ENCODE measurements at regions not wholly inside any gene's neighbourhood (a gene's known extent, or its start where the extent isn't known, plus 50 kb on each side); places are given as distances from the start of the nearest gene placed in this dataset.

DNA sequence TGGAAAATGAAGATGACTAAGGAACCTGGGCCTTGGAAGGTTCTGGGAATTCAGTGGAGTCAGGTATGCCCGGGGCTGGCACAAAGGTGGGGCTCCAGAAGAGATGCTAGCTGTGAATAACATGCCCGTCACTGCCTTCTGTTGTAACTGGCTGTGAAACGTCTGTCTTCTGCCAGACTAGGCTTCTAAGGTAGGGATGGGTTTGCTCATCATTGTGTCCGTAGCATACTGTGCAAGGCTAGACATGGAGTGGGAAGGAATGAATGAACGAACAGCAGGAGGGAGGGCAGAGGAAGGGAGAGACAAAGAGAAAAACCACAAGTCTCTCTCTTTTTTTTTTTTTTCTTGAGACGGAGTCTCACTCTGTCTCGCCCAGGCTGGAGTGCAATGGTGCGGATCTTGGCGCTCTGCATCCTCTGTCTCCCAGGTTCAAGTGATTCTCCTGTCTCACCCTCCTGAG, 327.4 kb downstream of the MN1 start:
- no peak for TF ChIP-seq POLR2A (IDR thresholded peaks at IDR 0.05)
- TF ChIP-seq, protein P1, sequence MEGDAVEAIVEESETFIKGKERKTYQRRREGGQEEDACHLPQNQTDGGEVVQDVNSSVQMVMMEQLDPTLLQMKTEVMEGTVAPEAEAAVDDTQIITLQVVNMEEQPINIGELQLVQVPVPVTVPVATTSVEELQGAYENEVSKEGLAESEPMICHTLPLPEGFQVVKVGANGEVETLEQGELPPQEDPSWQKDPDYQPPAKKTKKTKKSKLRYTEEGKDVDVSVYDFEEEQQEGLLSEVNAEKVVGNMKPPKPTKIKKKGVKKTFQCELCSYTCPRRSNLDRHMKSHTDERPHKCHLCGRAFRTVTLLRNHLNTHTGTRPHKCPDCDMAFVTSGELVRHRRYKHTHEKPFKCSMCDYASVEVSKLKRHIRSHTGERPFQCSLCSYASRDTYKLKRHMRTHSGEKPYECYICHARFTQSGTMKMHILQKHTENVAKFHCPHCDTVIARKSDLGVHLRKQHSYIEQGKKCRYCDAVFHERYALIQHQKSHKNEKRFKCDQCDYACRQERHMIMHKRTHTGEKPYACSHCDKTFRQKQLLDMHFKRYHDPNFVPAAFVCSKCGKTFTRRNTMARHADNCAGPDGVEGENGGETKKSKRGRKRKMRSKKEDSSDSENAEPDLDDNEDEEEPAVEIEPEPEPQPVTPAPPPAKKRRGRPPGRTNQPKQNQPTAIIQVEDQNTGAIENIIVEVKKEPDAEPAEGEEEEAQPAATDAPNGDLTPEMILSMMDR (IDR thresholded peaks at IDR 0.05): no peak
- no peak for DNase-seq
- Histone ChIP-seq H3K27me3 (no peaks in the 10 kb centered on the region), H3K9me3 (replicated peaks in 1 of 3) (no peaks in the 10 kb centered on the region), H3K4me1 (replicated peaks in 1 of 2) (no peaks in the 10 kb centered on the region), H3K4me3 (no peak overlapping the region), H3K36me3 (replicated peaks in 1 of 2) (no peaks in the 10 kb centered on the region), H3K27ac (no peak overlapping the region)
- 76 to 84% (median 80%) methylated on average over 9 of the region's 9 CpGs for whole genome bisulfite sequencing, 4 donors
- intact Hi-C loops (cut with DNase I): no loop called here

DNA sequence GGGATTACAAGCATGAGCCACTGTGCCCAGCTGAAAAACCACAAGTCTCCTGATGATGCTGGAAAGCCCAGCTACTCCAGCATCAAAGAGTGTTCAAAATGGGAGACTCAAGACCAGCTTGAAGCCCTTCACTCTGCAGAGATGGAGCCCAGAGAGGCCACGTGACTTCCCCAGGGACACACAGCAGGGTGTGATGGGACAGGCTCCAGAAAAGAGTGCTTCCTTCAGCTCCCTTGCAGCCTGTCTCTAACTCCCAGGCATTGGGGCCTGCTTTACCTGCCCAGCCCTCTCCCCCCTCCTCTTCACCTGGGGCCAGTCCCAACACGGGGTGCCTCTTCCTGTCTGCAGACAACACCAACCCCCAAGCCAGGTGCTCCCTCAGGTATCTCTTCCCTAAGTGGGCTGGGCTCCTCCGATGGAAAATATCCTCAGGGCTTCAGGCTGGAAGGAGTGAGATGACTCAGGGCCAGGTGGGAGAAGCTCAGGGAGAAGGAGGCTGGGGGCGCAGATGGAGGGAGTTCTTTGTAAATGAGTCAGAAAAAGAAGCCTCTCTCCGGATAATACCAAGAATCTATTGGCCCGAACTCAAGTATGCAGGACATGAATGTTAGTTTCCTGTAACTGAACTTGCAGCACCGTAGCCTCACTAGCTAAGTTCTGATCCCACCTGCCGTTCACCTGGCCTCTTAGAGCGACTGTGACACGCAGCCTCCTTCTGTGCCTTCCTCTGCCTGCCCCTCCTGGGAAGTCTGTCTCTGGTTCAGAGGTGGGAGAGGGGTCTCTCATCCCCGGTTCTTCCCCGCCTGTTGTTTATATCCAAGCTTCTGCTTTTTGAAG, 326.6 kb downstream of the MN1 start:
- Histone ChIP-seq H3K4me3 (no peak overlapping the region), H3K36me3 (replicated peaks in 1 of 2) (no peaks in the 10 kb centered on the region), H3K27me3 (no peaks in the 10 kb centered on the region), H3K4me1 (replicated peaks in 1 of 2) (no peaks in the 10 kb centered on the region), H3K27ac (no peak overlapping the region), H3K9me3 (replicated peaks in 1 of 3) (no peaks in the 10 kb centered on the region)
- intact Hi-C loops (cut with DNase I): no loop called here
- DNase-seq: peak in 5 of 7 donors; percentile 8 to 35 (median 23)
- TF ChIP-seq POLR2A (IDR thresholded peaks at IDR 0.05): no peak
- TF ChIP-seq, protein P1 (IDR thresholded peaks at IDR 0.05): no peak
- 32 to 37% (median 34%) methylated on average over 12 of the region's 12 CpGs for WGBS, 4 donors

GRCh38 chr22:27475548-27475897, 326.0 kb downstream of the MN1 start:
- no peak for DNase-seq
- H3K9me3 ChIP-seq (replicated peaks in 1 of 3): no peaks in the 10 kb centered on the region
- H3K4me3 ChIP-seq: no peak overlapping the region
- no peak for TF ChIP-seq POLR2A (IDR thresholded peaks at IDR 0.05)
- intact Hi-C loops (cut with DNase I): no loop called here
- no peaks in the 10 kb centered on the region for H3K4me1 ChIP-seq (replicated peaks in 1 of 2)
- whole genome bisulfite sequencing, 4 donors: 52 to 67% (median 62%) methylated on average over 3 of the region's 3 CpGs
- no peak overlapping the region for H3K27ac ChIP-seq
- no peaks in the 10 kb centered on the region for H3K27me3 ChIP-seq
- no peaks in the 10 kb centered on the region for H3K36me3 ChIP-seq (replicated peaks in 1 of 2)

DNA sequence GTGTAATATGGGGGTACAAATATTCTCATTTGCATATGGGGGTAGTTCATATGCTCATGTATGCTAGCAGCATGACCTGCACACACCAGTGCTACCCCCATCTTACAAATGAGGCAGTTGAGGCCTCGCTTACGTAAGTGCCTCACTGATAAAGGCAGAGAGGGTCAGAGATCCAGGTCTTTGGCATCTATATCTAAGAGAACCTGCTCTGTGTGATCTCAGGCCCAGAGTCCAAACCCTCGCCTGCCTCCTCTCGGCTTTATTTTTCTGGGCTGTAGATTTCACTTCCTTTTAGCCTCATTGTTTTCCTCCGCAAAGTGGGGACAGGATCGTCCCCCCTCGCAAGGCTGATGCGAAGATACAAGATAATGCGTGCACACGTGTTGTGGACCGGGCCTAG, 325.2 kb downstream of the MN1 start:
- H3K36me3 ChIP-seq (replicated peaks in 1 of 2): no peaks in the 10 kb centered on the region
- 81 to 92% (median 89%) methylated on average over 11 of the region's 11 CpGs for WGBS, 4 donors
- H3K9me3 ChIP-seq (replicated peaks in 1 of 3): no peaks in the 10 kb centered on the region
- no peak for TF ChIP-seq POLR2A (IDR thresholded peaks at IDR 0.05)
- TF ChIP-seq, protein P1 (IDR thresholded peaks at IDR 0.05): no peak
- no peaks in the 10 kb centered on the region for H3K27me3 ChIP-seq
- H3K4me3 ChIP-seq: no peak overlapping the region
- DNase-seq: no peak
- no peak overlapping the region for H3K27ac ChIP-seq
- intact Hi-C loops (cut with DNase I): no loop called here
- H3K4me1 ChIP-seq (replicated peaks in 1 of 2): no peaks in the 10 kb centered on the region

DNA sequence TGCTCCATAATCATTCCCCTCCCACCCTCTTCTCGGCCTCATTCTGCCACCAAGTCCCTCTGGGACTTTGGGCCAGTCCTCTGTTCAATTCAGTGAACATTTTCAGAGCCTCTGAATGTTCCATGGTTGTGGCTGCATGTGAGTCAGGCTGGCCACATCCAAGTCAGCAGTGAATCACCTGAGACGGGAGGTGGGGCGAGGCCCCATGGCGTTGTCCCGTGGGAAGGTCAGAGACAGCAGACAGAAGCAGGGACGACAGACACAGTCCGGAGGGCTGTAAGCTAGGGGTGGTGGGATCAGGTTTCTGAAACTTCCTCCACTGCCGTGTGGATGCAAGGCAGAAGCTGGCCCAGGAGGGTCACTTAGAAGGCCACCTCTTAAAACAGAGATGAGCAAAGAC, 324.8 kb downstream of the MN1 start:
- intact Hi-C loops (cut with DNase I): no loop called here
- Histone ChIP-seq H3K27me3 (no peaks in the 10 kb centered on the region), H3K36me3 (replicated peaks in 1 of 2) (no peaks in the 10 kb centered on the region), H3K9me3 (replicated peaks in 1 of 3) (no peaks in the 10 kb centered on the region), H3K27ac (no peak overlapping the region), H3K4me1 (replicated peaks in 1 of 2) (no peaks in the 10 kb centered on the region), H3K4me3 (no peak overlapping the region)
- no peak for TF ChIP-seq POLR2A (IDR thresholded peaks at IDR 0.05)
- TF ChIP-seq, protein P1 (IDR thresholded peaks at IDR 0.05): no peak
- DNase-seq: peak in 6 of 7 donors; percentile 18 to 72 (median 32)
- WGBS, 4 donors: 44 to 54% (median 52%) methylated on average over 7 to 8 of the region's 8 CpGs

Data from adrenal gland (tissue), 9 donors.